HFFc6 (cell line): ENCODE measurements at regions not wholly inside any gene's neighbourhood (a gene's known extent, or its start where the extent isn't known, plus 50 kb on each side); places are given as distances from the start of the nearest gene placed in this dataset.

ENCODE experiments used
- DNase-seq: peaks from one replicate; pipeline ENCODE4 v3.0.0-alpha.2; 2018
- H3K27ac Mint-ChIP-seq: 2 replicates; pipeline ENCODE4 v1.8.0; 2020; ENCODE audit warnings: mild to moderate bottlenecking, mixed read lengths
- H3K27me3 Mint-ChIP-seq: 2 replicates; pipeline ENCODE4 v1.8.0; 2021; ENCODE audit warnings: mild to moderate bottlenecking, moderate library complexity, mixed read lengths; ENCODE audit not compliant: insufficient read depth
- H3K36me3 Mint-ChIP-seq: 2 replicates; pipeline ENCODE4 v1.8.0; 2021; ENCODE audit warnings: low read depth, mixed read lengths
- H3K4me1 Mint-ChIP-seq: 2 replicates; pipeline ENCODE4 v1.8.0; 2020; ENCODE audit warnings: low read depth, mixed read lengths
- H3K4me3 Mint-ChIP-seq: 2 replicates; pipeline ENCODE4 v1.8.0; 2020; ENCODE audit warnings: mild to moderate bottlenecking, moderate library complexity, mixed read lengths
- H3K9me3 Mint-ChIP-seq: 2 replicates; pipeline ENCODE4 v1.8.0; 2020; ENCODE audit warnings: mild to moderate bottlenecking, mixed read lengths
- TF ChIP-seq, protein P1 (sequence below): fragments of 200-600 bp; sonication (generic); IDR thresholded peaks from 2 replicates; pipeline ENCODE4 v1.5.0; 2021; ENCODE audit warnings: antibody characterized with exemption, mild to moderate bottlenecking

DNA sequence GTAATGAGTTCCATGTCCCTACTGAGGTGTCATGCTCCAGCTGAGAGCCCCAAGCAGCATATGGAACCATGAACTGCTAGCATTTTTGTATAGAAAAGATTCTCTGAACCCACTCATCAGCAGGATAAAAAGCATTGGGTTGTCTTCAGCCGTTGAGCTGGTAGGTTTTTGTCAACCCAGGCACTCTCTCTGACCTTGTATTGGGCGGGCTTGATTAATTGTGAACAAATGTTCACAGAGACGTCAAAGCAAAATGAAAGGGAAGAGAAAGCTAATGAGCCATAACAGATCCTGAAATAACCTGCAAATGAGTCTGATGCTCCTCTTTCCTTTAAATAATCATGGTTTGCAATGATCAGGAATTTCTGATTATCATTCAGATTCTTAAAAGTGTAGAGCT lies 924.7 kb upstream of the CELF2 start:
- no peak for DNase-seq
- no peak overlapping the region for H3K4me3 Mint-ChIP-seq
- H3K27ac Mint-ChIP-seq = no peak overlapping the region
- H3K27me3 Mint-ChIP-seq = no peaks in the 10 kb centered on the region; the same call in 1 of the 2 replicates
- H3K36me3 Mint-ChIP-seq = no peaks in the 10 kb centered on the region
- TF ChIP-seq, protein P1, sequence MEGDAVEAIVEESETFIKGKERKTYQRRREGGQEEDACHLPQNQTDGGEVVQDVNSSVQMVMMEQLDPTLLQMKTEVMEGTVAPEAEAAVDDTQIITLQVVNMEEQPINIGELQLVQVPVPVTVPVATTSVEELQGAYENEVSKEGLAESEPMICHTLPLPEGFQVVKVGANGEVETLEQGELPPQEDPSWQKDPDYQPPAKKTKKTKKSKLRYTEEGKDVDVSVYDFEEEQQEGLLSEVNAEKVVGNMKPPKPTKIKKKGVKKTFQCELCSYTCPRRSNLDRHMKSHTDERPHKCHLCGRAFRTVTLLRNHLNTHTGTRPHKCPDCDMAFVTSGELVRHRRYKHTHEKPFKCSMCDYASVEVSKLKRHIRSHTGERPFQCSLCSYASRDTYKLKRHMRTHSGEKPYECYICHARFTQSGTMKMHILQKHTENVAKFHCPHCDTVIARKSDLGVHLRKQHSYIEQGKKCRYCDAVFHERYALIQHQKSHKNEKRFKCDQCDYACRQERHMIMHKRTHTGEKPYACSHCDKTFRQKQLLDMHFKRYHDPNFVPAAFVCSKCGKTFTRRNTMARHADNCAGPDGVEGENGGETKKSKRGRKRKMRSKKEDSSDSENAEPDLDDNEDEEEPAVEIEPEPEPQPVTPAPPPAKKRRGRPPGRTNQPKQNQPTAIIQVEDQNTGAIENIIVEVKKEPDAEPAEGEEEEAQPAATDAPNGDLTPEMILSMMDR = no peak
- H3K4me1 Mint-ChIP-seq = no peaks in the 10 kb centered on the region
- peaks cover 31% of the 10 kb centered on the region for H3K9me3 Mint-ChIP-seq

DNA sequence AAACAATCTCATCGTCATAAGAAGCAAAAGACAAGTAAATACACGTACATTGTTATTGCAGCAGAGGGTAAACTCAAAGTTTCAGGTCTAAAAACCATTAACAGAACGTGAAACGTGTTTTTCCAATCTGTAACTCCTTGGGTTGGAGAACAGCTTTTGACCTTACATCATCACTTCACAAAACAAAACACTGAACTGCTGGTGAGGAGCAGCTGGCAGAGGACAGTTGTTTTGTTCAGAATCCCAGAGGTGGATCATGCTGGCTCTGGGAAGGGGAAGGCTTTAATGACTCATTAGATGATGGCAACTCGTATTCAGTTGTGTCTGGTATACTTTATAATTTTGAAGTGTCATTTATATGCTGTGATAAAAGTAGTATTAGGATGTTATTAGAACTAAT lies 923.0 kb upstream of the CELF2 start:
- Mint-ChIP-seq H3K27ac (no peak overlapping the region), H3K36me3 (no peaks in the 10 kb centered on the region), H3K4me1 (no peaks in the 10 kb centered on the region), H3K27me3 (no peaks in the 10 kb centered on the region; the same call in 1 of the 2 replicates), H3K4me3 (no peak overlapping the region), H3K9me3 (peaks cover 31% of the 10 kb centered on the region)
- TF ChIP-seq, protein P1 = no peak
- DNase-seq = no peak

DNA sequence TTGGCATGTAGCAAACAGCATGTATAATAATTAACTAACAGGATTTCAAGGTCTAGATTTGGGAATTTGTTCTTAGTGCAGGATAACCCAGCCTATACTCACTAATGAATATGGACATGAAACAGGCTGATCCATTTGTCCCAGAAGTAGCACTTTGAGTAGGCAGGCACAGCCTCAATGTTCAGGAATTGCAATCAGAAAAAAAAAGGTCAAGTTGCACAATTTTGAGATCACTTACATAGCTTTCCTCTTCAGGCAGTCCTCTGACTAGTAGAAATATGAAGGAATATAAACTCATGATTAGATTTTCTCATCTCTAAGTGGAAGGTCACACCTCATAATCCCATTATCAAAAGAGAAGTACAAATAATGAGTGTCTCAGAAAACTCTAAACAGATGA lies 921.4 kb upstream of the CELF2 start:
- Mint-ChIP-seq H3K9me3 (peaks cover 34% of the 10 kb centered on the region), H3K27ac (no peak overlapping the region), H3K36me3 (no peaks in the 10 kb centered on the region; the same call in 1 of the 2 replicates), H3K4me1 (no peaks in the 10 kb centered on the region), H3K27me3 (no peaks in the 10 kb centered on the region; the same call in 1 of the 2 replicates), H3K4me3 (no peak overlapping the region)
- DNase-seq = no peak
- TF ChIP-seq, protein P1 = no peak

DNA sequence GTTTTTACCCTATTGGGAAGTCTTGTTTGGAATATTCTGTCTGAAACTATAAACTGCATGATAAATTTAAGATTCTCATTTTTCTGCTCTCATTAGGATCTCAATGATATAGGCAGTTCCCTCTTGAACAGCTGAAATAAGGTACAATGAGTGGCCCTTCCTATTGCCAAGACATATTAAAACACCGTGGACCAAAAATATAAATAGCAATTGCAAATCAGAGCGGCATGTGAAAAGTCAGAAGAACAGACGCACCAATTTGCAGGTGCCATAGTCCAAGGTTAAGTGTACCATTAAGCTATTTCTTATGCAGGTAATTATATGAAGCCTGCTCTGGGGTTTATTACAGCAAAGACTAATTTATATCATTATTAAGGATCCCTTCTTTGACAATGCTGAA lies 920.8 kb upstream of the CELF2 start:
- H3K36me3 Mint-ChIP-seq = no peaks in the 10 kb centered on the region; the same call in 1 of the 2 replicates
- peaks cover 36% of the 10 kb centered on the region for H3K9me3 Mint-ChIP-seq
- H3K4me3 Mint-ChIP-seq = no peak overlapping the region
- TF ChIP-seq, protein P1 = no peak
- no peak overlapping the region for H3K27ac Mint-ChIP-seq
- H3K4me1 Mint-ChIP-seq = no peaks in the 10 kb centered on the region
- DNase-seq = no peak
- H3K27me3 Mint-ChIP-seq = no peaks in the 10 kb centered on the region; the same call in 1 of the 2 replicates

DNA sequence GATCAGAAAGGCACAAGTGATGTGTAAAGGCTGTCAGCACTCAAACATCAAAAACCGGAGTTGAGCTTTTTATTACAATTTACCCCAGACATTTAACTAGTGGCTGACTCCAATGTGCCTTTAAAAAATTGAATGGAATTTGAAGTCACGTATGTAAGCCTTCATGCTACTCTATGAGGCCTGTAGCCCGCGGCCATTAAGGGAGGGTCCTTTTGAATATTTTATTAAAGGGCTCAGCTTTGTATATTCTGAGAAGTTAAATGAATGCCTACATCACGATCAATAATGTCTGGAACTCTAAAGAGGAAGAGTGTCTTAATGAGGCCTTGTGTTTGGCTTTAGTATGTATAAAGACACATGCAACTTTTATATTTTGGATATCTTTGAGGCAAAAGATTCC lies 916.6 kb upstream of the CELF2 start:
- no peak overlapping the region for H3K27ac Mint-ChIP-seq
- H3K9me3 Mint-ChIP-seq = peaks cover 55% of the 10 kb centered on the region
- H3K36me3 Mint-ChIP-seq = no peaks in the 10 kb centered on the region; the same call in 1 of the 2 replicates
- no peak overlapping the region for H3K4me3 Mint-ChIP-seq
- no peak for DNase-seq
- no peaks in the 10 kb centered on the region for H3K27me3 Mint-ChIP-seq
- no peaks in the 10 kb centered on the region for H3K4me1 Mint-ChIP-seq
- TF ChIP-seq, protein P1 = no peak
